ENCODE measurements at regions not wholly inside any gene's neighbourhood (a gene's known extent, or its start where the extent isn't known, plus 50 kb on each side); places are given as distances from the start of the nearest gene placed in this dataset.
"Not testable (repeated sequence)": the region's sequence is repeated elsewhere in the genome, so short reads cannot be mapped to it uniquely, and the experiment has no call there.

DNA sequence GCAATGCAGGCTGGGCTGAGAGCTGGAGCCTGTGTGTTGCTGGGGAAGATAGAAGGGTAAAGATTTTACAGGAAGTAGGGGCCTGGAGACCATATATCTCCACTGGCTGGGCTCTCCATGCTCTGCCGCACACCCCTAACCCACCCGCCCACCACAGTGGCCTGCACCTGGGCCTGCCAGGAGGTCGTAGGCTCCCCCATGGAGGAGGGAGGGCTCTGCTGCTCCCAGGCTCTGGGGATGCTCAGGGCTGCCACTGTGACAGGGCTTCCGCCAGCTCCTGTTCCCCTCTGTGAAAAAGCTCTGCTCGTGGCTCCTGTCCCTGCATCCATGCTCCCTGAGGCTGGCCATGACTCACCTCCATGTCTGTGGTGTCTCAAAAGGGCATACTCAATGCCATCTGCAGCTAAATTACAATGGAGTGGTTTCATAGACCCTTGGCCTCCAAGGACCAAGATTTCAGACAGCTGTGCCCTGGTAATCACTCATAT, 106.0 kb downstream of the CXCL12 start:
- WGBS, 2 donors, result 78 to 80% methylated on average over 1 to 5 of the region's 5 CpGs
- H3K4me3 ChIP-seq, result no peak overlapping the region
- TF ChIP-seq, protein P1, sequence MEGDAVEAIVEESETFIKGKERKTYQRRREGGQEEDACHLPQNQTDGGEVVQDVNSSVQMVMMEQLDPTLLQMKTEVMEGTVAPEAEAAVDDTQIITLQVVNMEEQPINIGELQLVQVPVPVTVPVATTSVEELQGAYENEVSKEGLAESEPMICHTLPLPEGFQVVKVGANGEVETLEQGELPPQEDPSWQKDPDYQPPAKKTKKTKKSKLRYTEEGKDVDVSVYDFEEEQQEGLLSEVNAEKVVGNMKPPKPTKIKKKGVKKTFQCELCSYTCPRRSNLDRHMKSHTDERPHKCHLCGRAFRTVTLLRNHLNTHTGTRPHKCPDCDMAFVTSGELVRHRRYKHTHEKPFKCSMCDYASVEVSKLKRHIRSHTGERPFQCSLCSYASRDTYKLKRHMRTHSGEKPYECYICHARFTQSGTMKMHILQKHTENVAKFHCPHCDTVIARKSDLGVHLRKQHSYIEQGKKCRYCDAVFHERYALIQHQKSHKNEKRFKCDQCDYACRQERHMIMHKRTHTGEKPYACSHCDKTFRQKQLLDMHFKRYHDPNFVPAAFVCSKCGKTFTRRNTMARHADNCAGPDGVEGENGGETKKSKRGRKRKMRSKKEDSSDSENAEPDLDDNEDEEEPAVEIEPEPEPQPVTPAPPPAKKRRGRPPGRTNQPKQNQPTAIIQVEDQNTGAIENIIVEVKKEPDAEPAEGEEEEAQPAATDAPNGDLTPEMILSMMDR (IDR thresholded peaks at IDR 0.05), result no peak
- TF ChIP-seq EP300 (IDR thresholded peaks at IDR 0.05) (no peak), POLR2A (IDR thresholded peaks at IDR 0.05) (no peak)
- H3K36me3 ChIP-seq, result no peaks in the 10 kb centered on the region
- no peak overlapping the region for H3K27ac ChIP-seq
- H3K9me3 ChIP-seq, result peaks cover 0 to 7% (median 0%) of the 10 kb centered on the region in 4 donors
- no peaks in the 10 kb centered on the region for H3K27me3 ChIP-seq
- DNase-seq (ENCODE audit: low spot score in 2 of 2), result no peak
- H3K4me1 ChIP-seq, result peaks cover 0 to 22% (median 0%) of the 10 kb centered on the region in 4 donors

DNA sequence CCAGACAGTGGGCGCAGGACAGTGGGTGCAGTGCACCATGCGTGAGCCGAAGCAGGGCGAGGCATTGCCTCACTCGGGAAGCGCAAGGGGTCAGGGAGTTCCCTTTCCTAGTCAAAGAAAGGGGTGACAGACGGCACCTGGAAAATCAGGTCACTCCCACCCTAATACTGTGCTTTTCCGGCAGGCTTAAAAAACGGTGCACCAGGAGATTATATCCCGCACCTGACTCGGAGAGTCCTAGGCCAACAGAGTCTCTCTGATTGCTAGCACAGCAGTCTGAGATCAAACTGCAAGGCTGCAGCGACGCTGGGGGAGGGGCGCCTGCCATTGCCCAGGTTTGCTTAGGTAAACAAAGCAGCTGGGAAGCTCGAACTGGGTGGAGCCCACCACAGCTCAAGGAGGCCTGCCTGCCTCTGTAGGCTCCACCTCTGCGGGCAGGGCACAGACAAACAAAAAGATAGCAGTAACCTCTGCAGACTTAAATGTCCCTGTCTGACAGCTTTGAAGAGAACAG, 116.4 kb downstream of the CXCL12 start:
- H3K27ac ChIP-seq, H3K36me3 ChIP-seq: not testable (repeated sequence)
- 87 to 93% methylated on average over 16 of the region's 16 CpGs for WGBS, 2 donors

DNA sequence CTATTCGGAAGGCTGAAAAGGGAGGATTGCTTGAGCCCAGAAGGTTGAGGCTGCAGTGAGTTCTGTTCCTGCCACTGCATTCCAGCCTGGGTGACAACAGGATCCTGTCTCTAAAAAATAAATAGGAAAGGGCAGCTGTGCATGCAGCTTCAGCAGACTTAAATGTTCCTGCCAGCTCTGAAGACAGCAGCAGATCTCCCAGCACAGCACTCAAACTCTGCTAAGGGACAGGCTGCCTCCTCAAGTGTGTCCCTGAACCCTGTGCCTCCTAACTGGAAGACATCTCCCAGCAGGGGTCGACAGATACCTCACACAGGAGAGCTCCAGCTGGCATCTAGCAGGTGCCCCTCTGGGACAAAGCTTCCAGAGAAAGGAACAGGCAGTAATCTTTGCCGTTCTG, 117.9 kb downstream of the CXCL12 start:
- Histone ChIP-seq H3K36me3 (no peaks in the 10 kb centered on the region), H3K4me1 (peaks cover 0 to 4% (median 0%) of the 10 kb centered on the region in 4 donors), H3K9me3 (peaks cover 0 to 15% (median 0%) of the 10 kb centered on the region in 4 donors), H3K4me3 (no peak overlapping the region), H3K27me3 (no peaks in the 10 kb centered on the region), H3K27ac (no peak overlapping the region)
- TF ChIP-seq, protein P1 (IDR thresholded peaks at IDR 0.05), result no peak
- TF ChIP-seq EP300 (IDR thresholded peaks at IDR 0.05), result no peak
- DNase-seq (ENCODE audit: low spot score in 2 of 2), result no peak
- 82 to 89% methylated on average over 3 of the region's 3 CpGs for WGBS, 2 donors

More for the DNA sequence above, 116.4 kb downstream of the CXCL12 start:
- not testable (repeated sequence) for H3K4me3 ChIP-seq; H3K27me3 ChIP-seq; DNase-seq (ENCODE audit: low spot score in 2 of 2); H3K4me1 ChIP-seq
- peaks cover 0 to 15% (median 0%) of the 10 kb centered on the region in 4 donors for H3K9me3 ChIP-seq

DNA sequence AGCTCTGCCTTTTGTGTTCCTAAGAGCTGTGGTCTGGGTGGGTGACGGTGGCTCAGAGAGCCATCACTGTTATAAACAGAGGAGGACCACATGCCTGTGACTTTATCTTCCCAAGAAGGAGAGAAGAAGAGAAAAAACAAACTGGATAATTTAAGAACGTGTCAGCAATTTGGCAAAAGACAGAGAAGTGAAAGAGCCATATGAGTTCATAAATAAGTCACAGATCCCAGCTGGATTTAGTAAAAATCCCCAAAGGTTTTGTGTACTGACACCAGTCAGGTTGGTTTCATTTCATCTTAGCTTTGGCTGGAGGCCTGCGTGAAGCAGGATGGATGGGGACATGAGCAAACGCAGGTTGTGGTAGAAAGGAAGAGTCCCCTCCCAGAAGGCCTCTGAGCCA, 120.7 kb downstream of the CXCL12 start:
- TF ChIP-seq POLR2A (IDR thresholded peaks at IDR 0.05), result no peak
- TF ChIP-seq, protein P1 (IDR thresholded peaks at IDR 0.05), result no peak
- no peak for TF ChIP-seq EP300 (IDR thresholded peaks at IDR 0.05)
- DNase-seq (ENCODE audit: low spot score in 2 of 2), result no peak

DNA sequence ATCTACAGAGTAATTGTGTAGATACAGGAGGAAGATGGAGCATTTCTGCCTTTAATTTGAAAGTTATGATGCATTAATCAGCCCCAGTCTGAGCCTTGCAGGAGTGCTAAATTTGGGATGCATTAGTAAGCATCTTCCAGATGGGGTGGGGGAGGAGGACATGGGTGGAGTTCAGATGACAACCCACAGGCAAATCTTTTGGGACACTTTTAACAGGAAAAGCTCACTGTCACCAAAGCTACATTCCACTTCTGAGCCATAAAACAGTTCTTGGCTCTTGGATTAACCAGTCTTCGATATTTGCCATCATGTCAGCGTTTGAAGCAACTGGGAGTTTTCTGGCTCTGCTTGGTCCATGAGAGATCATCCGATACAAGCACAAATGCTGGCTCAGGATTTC, 121.1 kb downstream of the CXCL12 start:
- Histone ChIP-seq H3K36me3 (no peaks in the 10 kb centered on the region), H3K27ac (peak overlapping the region in 2 of 4 donors; percentile 52 to 53), H3K9me3 (peaks cover 0 to 12% (median 0%) of the 10 kb centered on the region in 4 donors), H3K27me3 (no peaks in the 10 kb centered on the region), H3K4me1 (peaks cover 0 to 4% (median 0%) of the 10 kb centered on the region in 4 donors), H3K4me3 (no peak overlapping the region)
- DNase-seq (ENCODE audit: low spot score in 2 of 2), result no peak
- TF ChIP-seq, protein P1 (IDR thresholded peaks at IDR 0.05), result no peak
- TF ChIP-seq EP300 (IDR thresholded peaks at IDR 0.05) (no peak), POLR2A (IDR thresholded peaks at IDR 0.05) (no peak)
- 64 to 74% methylated on average over 3 of the region's 3 CpGs for WGBS, 2 donors

More for the DNA sequence above, 120.7 kb downstream of the CXCL12 start:
- peaks cover 0 to 15% (median 0%) of the 10 kb centered on the region in 4 donors for H3K9me3 ChIP-seq
- no peak overlapping the region for H3K4me3 ChIP-seq
- H3K4me1 ChIP-seq, result peaks cover 0 to 4% (median 0%) of the 10 kb centered on the region in 4 donors
- H3K27ac ChIP-seq, result peak overlapping the region in 2 of 4 donors; percentile 52 to 53
- 62 to 74% methylated on average over 4 of the region's 4 CpGs for WGBS, 2 donors
- no peaks in the 10 kb centered on the region for H3K27me3 ChIP-seq
- no peaks in the 10 kb centered on the region for H3K36me3 ChIP-seq

All from tibial nerve (tissue), 4 donors.